ENCODE measurements at regions not wholly inside any gene's neighbourhood (a gene's known extent, or its start where the extent isn't known, plus 50 kb on each side); places are given as distances from the start of the nearest gene placed in this dataset.
"Not testable (repeated sequence)": the region's sequence is repeated elsewhere in the genome, so short reads cannot be mapped to it uniquely, and the experiment has no call there.

GRCh38 chr3:30484229-30484628, 122.2 kb upstream of the TGFBR2 start:
- H3K9me1 ChIP-seq (ENCODE audit: insufficient read depth, low read length); H2AK5ac ChIP-seq (ENCODE audit: low read depth, low read length); H3K4me2 ChIP-seq (ENCODE audit: low read depth, low read length); H4K20me1 ChIP-seq (ENCODE audit: insufficient read depth, low read length); ATAC-seq (ENCODE audit: low read depth); H3K56ac ChIP-seq (ENCODE audit: extremely low read depth, insufficient read depth, low read length); H4K8ac ChIP-seq (ENCODE audit: low read depth in 2 of 2, low read length in 2 of 2); dilution Hi-C loops (cut with HindIII; ENCODE audit: low sequenced_read_pairs, unreplicated experiment); in situ Hi-C loops (cut with MboI; ENCODE audit: low sequenced_read_pairs); H3K9ac ChIP-seq (ENCODE audit: low read depth, low read length); H3K23ac ChIP-seq (ENCODE audit: low read depth, low read length); H3K4me3 ChIP-seq (ENCODE audit: insufficient read depth, low read depth, low read length); H2AK9ac ChIP-seq (replicated peaks; ENCODE audit: low read depth, low read length, poor library complexity); H2BK20ac ChIP-seq (ENCODE audit: low read depth, low read length); H3K27ac ChIP-seq (ENCODE audit: insufficient read depth, low read length); H3K4me1 ChIP-seq (ENCODE audit: control insufficient read depth, insufficient read depth, low read length); H3K4ac ChIP-seq (ENCODE audit: low read depth, low read length); POLR2A ChIA-PET (ENCODE audit: unreplicated experiment); intact Hi-C loops (cut with micrococcal nuclease); H2BK5ac ChIP-seq (ENCODE audit: low read depth, low read length, poor library complexity, severe bottlenecking); BruUV-seq (replicated peaks); H3K36me3 ChIP-seq (ENCODE audit: control insufficient read depth, insufficient read depth, low read length); H3K18ac ChIP-seq (ENCODE audit: low read depth, low read length); DNase-seq; H2BK120ac ChIP-seq (ENCODE audit: low read depth, low read length); H4K5ac ChIP-seq (ENCODE audit: low read depth, low read length); H3K14ac ChIP-seq (replicated peaks; ENCODE audit: low read depth, low read length); H2BK15ac ChIP-seq (ENCODE audit: low read depth, low read length); H3K27me3 ChIP-seq (ENCODE audit: control insufficient read depth, insufficient read depth, low read length); CTCF ChIA-PET; H3K79me1 ChIP-seq (ENCODE audit: low read depth in 1 of 2, low read length in 2 of 2); H3K9me3 ChIP-seq (ENCODE audit: control insufficient read depth, insufficient read depth, low read length); H2AFZ ChIP-seq (replicated peaks; ENCODE audit: low read length, poor library complexity); H4K91ac ChIP-seq (ENCODE audit: insufficient read depth, low read depth, low read length): not testable (repeated sequence)
- WGBS, 2 experiments (ENCODE audit: extremely low coverage in 2 of 2, insufficient read length in 1 of 2) = no CpG with 5 or more reads among the region's 3 CpGs

Data from IMR-90 (cell line).